Aorta (tissue), 5 donors: ENCODE measurements at regions not wholly inside any gene's neighbourhood (a gene's known extent, or its start where the extent isn't known, plus 50 kb on each side); places are given as distances from the start of the nearest gene placed in this dataset.

Source experiments
- ATAC-seq: fragments of 200-7000 bp; cut with Tn5 transposase; one replicate; pipeline ENCODE4 v1.9.1; 2022; ENCODE audit warnings: moderate library complexity; ENCODE audit not compliant: low FRiP score
- DNase-seq, 2 donors: peaks; one replicate each; pipeline ENCODE4 v3.0.0-alpha.2; 2020
- H3K27ac ChIP-seq, 2 donors: one replicate each; pipeline ENCODE4 v1.5.1; 2013; ENCODE audit warnings: low read length in 2 of 2, mild to moderate bottlenecking in 2 of 2, moderate library complexity in 2 of 2, control low read depth in 1 of 2, inconsistent platforms in 1 of 2, low read depth in 1 of 2
- H3K27me3 ChIP-seq, 2 donors: one replicate each; pipeline ENCODE4 v1.6.1; 2013; ENCODE audit warnings: control low read depth in 1 of 2, low read length in 1 of 2, mild to moderate bottlenecking in 1 of 2, moderate library complexity in 1 of 2; ENCODE audit not compliant: insufficient read depth in 2 of 2, control insufficient read depth in 1 of 2
- H3K36me3 ChIP-seq, 2 donors: one replicate each; pipeline ENCODE4 v1.6.1; 2013; ENCODE audit warnings: control low read depth in 1 of 2, low read length in 1 of 2, mild to moderate bottlenecking in 1 of 2; ENCODE audit not compliant: insufficient read depth in 2 of 2, control insufficient read depth in 1 of 2
- H3K4me1 ChIP-seq, 2 donors: one replicate each; pipeline ENCODE4 v1.6.1; 2013; ENCODE audit warnings: low read length in 2 of 2, control low read depth in 1 of 2, mild to moderate bottlenecking in 1 of 2, moderate library complexity in 1 of 2; ENCODE audit not compliant: insufficient read depth in 2 of 2, control insufficient read depth in 1 of 2
- H3K4me3 ChIP-seq, 2 donors: one replicate each; pipeline ENCODE4 v1.5.1; 2013; ENCODE audit warnings: low read length in 2 of 2, control low read depth in 1 of 2, mild to moderate bottlenecking in 1 of 2
- H3K9me3 ChIP-seq: one replicate; pipeline ENCODE4 v1.6.1; 2013; ENCODE audit warnings: mild to moderate bottlenecking, low read length; ENCODE audit not compliant: control insufficient read depth
- WGBS, 2 donors: extraction: QIAGEN DNeasy Blood & Tissue Kit; methylation state at CpG; one replicate each; pipeline ENCODE4 v1.1.7; 2013; 5-methylcytosine and 5-hydroxymethylcytosine counted together
- intact Hi-C, 2 donors: fragments of 100-400 bp; cut with DNase I; formaldehyde crosslinking; loops; one replicate each; pipeline versions ENCODE4 v1.14.2 to v1.15.0; 2022
- donor health status: healthy with polysubstance abuse.
- donor health status: Bipolar disorder and iron deficiency.
- donor health status: DM: no; HTN: no; CAD: no.
- donor health status: DM: no; HTN: no; CAD: no.
- donor health status: DM: yes; HTN: yes; CAD: no.

GRCh38 chr5:115402822-115403577 is 106.5 kb upstream of the CCDC112 start:
- ATAC-seq (no peak), DNase-seq (no peak)
- H3K27me3 ChIP-seq, result no peaks in the 10 kb centered on the region
- no peak overlapping the region for H3K4me3 ChIP-seq
- H3K27ac ChIP-seq, result no peak overlapping the region
- H3K36me3 ChIP-seq, result no peaks in the 10 kb centered on the region
- intact Hi-C loops, result no loop called here
- WGBS, 2 donors, result 22 to 25% methylated on average over 1 of the region's 1 CpG
- H3K4me1 ChIP-seq, result no peaks in the 10 kb centered on the region
- H3K9me3 ChIP-seq, result no peaks in the 10 kb centered on the region

DNA sequence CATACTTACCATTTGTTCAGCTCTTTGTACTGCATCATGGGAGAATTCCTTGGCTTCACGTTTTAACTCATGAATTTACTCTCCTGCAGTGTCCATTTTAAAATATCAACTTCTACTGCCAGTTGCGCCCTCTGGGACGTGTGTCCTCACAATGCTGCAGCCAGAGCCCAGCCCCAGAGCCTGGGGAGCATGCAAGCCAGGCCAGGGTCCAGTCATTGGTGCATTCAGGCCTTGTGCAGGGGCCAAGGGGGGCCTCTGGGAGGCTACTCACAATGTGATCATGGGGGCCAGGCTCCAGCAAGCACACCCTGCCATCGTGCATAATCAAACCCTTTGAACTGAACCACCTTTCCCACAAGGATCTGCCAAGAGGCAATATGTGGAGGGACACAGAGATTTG is 105.6 kb upstream of the CCDC112 start:
- no peaks in the 10 kb centered on the region for H3K36me3 ChIP-seq
- no peak for ATAC-seq
- no peaks in the 10 kb centered on the region for H3K27me3 ChIP-seq
- H3K9me3 ChIP-seq, result no peaks in the 10 kb centered on the region
- no peak for DNase-seq
- 63 to 66% methylated on average over 4 of the region's 4 CpGs for WGBS, 2 donors
- H3K27ac ChIP-seq, result no peak overlapping the region
- intact Hi-C loops, result no loop called here
- no peak overlapping the region for H3K4me3 ChIP-seq
- H3K4me1 ChIP-seq, result no peaks in the 10 kb centered on the region

DNA sequence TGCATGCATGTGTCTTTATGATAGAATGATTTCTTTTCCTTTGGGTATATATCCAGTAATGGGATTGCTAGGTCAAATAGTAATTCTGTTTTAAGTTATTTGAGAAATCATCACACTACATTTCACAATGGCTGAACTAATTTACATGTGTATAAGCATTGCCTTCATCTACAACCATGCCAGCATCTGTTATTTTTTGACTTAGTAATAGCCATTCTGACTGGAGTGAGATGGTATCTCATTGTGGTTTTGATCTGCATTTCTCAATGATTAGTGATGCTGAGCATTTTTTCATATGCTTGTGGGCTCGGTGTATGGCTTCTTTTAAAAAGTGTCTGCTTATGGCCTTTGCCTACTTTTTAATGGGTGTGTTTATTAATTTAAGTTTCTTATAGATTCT is 102.3 kb upstream of the CCDC112 start:
- H3K27me3 ChIP-seq, result no peaks in the 10 kb centered on the region
- no peak for ATAC-seq
- no peak overlapping the region for H3K4me3 ChIP-seq
- intact Hi-C loops, result no loop called here
- no peak for DNase-seq
- H3K9me3 ChIP-seq, result no peaks in the 10 kb centered on the region
- no peak overlapping the region for H3K27ac ChIP-seq
- 80 to 82% methylated on average over 1 of the region's 1 CpG for WGBS, 2 donors
- no peaks in the 10 kb centered on the region for H3K4me1 ChIP-seq
- no peaks in the 10 kb centered on the region for H3K36me3 ChIP-seq

GRCh38 chr5:115396688-115397087 is 100.2 kb upstream of the CCDC112 start:
- ATAC-seq, result no peak
- H3K9me3 ChIP-seq, result no peaks in the 10 kb centered on the region
- H3K27me3 ChIP-seq, result no peaks in the 10 kb centered on the region
- no peak overlapping the region for H3K4me3 ChIP-seq
- H3K27ac ChIP-seq, result no peak overlapping the region
- WGBS, 2 donors, result 52% methylated on average over 2 of the region's 2 CpGs
- no peaks in the 10 kb centered on the region for H3K4me1 ChIP-seq
- no peak for DNase-seq
- intact Hi-C loops, result no loop called here
- H3K36me3 ChIP-seq, result no peaks in the 10 kb centered on the region

DNA sequence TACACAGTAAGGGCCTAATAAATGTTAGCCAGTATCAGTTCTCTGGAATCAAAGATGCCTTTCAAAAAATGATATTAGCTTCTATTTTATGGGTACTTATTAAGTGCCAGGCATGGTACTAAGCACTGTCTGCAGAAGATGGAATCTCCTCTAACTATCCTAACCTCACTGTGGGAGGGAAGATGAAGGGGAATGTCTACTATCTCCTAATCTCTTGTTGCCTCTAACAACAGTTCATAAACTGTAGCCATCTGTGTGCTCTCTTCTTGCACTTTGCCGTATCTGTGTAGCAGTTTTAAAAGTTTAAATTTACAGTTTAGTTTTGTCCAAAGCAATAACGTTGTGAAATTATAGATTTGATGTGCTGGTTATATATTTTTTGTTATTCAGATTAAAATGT is 99.6 kb upstream of the CCDC112 start:
- H3K27ac ChIP-seq, result no peak overlapping the region
- WGBS, 2 donors, result 60 to 65% methylated on average over 2 of the region's 2 CpGs

GRCh38 chr5:115394531-115394930 is 98.1 kb upstream of the CCDC112 start:
- Histone ChIP-seq H3K27ac (no peak overlapping the region), H3K4me1 (no peaks in the 10 kb centered on the region), H3K27me3 (no peaks in the 10 kb centered on the region), H3K36me3 (no peaks in the 10 kb centered on the region), H3K9me3 (no peaks in the 10 kb centered on the region), H3K4me3 (no peak overlapping the region)
- 78 to 81% methylated on average over 3 of the region's 3 CpGs for WGBS, 2 donors
- DNase-seq, result no peak
- intact Hi-C loops, result no loop called here
- ATAC-seq, result no peak

More for the DNA sequence above, 99.6 kb upstream of the CCDC112 start:
- no peaks in the 10 kb centered on the region for H3K36me3 ChIP-seq
- no peaks in the 10 kb centered on the region for H3K27me3 ChIP-seq
- DNase-seq (no peak), ATAC-seq (no peak)
- no peaks in the 10 kb centered on the region for H3K4me1 ChIP-seq
- intact Hi-C loops, result no loop called here
- no peak overlapping the region for H3K4me3 ChIP-seq
- H3K9me3 ChIP-seq, result no peaks in the 10 kb centered on the region

DNA sequence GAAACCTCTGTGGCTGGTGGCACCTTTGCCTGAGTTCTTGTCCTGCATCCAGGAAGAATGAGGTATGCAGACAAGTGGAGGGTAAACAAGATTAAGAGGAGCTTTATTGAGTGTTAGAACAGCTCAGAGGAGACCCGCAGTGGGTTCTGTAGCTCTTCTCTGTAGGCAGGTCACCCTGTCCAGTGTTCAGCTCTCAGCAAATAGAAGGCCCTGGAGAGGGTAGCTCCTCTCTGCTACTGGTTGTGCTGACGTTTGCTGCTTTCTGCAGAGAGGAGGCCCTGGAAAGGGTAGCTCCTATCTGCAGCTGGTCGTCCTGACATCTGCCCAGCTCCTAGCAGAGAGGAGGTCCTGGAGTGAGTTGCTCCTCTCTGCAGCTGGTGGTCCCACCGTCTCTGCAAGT is 96.8 kb upstream of the CCDC112 start:
- 67 to 77% methylated on average over 4 of the region's 4 CpGs for WGBS, 2 donors
- H3K9me3 ChIP-seq, result no peaks in the 10 kb centered on the region
- DNase-seq (no peak), ATAC-seq (no peak)
- H3K27ac ChIP-seq, result no peak overlapping the region
- no peaks in the 10 kb centered on the region for H3K27me3 ChIP-seq
- H3K4me1 ChIP-seq, result no peaks in the 10 kb centered on the region
- H3K36me3 ChIP-seq, result no peaks in the 10 kb centered on the region
- intact Hi-C loops, result no loop called here
- no peak overlapping the region for H3K4me3 ChIP-seq

- H3K27me3 ChIP-seq, result no peaks in the 10 kb centered on the region
- no peak overlapping the region for H3K4me3 ChIP-seq
- 75 to 79% methylated on average over 1 of the region's 1 CpG for WGBS, 2 donors
- no peaks in the 10 kb centered on the region for H3K4me1 ChIP-seq
- intact Hi-C loops, result no loop called here
- DNase-seq (no peak), ATAC-seq (peak; percentile 21)
- no peak overlapping the region for H3K27ac ChIP-seq
- no peaks in the 10 kb centered on the region for H3K36me3 ChIP-seq
- H3K9me3 ChIP-seq, result no peaks in the 10 kb centered on the region
Measured at GRCh38 chr5:115392611-115393010, 96.2 kb upstream of the CCDC112 start.

GRCh38 chr5:115391780-115392179 is 95.3 kb upstream of the CCDC112 start:
- ATAC-seq (no peak), DNase-seq (no peak)
- Histone ChIP-seq H3K4me1 (no peaks in the 10 kb centered on the region), H3K36me3 (no peaks in the 10 kb centered on the region), H3K9me3 (no peaks in the 10 kb centered on the region), H3K27me3 (no peaks in the 10 kb centered on the region), H3K4me3 (no peak overlapping the region), H3K27ac (no peak overlapping the region)
- 95% methylated on average over 5 of the region's 5 CpGs for WGBS, 2 donors
- intact Hi-C loops, result no loop called here
